ENCODE measurements at regions not wholly inside any gene's neighbourhood (a gene's known extent, or its start where the extent isn't known, plus 50 kb on each side); places are given as distances from the start of the nearest gene placed in this dataset.

DNA sequence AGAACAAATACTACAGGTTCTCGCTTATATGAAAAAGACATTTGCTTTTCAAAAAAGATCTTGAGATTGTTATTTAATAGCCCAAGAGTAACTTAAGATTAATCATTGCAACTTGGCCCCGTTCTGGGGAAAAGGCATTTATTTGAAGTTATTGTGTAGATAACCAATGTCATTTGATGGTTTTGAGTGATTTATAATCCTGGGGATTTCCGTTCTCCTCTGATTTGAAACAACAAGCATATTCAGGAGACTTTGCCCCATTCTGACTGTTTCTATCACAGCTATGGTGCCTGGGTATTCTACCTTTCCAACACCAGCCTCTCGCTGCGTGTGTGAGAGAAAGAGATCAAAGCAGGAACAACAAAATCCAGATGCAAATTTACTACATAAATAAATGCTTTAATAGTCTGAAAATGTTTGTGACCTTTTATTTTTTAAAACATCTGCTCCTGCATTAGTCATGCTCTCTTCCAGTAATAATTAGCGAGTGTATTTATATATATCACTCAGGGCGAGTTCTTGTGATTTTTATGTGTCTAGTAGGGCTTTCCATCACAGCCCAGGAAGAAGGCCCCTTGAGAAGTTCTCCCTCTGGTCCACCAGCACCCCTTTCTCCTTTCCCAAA lies 197.9 kb upstream of the FOXQ1 start:
- no peak for DNase-seq

DNA sequence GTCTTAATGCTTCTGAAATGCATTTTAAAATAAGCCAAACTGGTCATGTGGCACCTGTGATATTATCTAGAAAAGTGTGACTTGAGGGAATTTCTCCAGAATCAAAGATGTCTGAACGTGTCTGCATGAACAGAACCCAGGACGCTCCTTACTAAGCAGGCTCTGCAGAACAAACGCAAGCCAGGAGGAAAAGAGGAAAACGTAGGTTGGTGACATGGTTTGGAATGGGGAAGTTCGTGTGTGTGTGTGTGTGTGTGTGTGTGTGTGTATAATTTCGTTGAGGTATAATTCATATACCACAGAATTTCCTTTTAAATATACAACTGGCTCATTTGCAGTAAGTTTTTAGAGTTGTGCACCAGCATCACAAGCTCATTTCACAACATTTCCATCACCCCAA lies 200.5 kb upstream of the FOXQ1 start:
- no peak for DNase-seq

DNA sequence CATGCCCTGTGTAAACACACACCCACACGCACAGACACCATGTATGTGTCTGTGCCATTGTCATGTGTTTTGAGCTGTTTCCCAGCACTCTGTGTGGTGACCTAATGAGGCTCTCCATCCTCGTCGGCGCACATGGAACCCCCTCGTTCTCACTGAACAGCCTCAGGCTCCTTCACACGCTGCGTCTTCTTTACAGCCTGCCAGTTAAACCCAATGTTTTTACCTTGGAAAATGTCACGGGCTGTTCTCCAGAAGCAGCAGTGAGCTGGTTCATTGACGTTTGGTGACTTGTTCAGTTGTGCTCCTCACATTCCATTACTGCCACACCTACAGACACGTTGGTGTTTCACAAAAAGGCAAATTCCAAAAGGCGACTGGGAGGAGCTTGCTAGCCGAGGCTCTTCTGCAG lies 201.0 kb upstream of the FOXQ1 start:
- DNase-seq = no peak

DNA sequence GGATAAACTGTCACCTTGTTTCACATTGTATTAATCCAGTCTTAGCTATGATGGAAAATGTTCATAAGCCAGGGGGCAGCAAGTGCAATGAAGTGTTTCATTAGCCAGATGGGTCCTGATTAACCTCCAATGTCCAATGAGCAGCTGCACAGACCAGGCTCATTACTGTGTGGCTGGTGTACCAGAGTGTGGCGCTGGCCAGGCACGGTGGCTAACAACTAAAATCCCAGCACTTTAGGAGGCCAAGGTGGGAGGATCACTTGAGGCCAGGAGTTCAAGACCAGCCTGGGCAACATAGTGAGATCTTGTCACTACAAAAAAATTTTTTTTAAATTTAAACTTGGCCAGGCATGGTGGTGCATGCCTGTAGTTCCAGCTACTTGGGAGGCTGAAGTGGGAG lies 201.7 kb upstream of the FOXQ1 start:
- peak; percentile 74 for DNase-seq

DNA sequence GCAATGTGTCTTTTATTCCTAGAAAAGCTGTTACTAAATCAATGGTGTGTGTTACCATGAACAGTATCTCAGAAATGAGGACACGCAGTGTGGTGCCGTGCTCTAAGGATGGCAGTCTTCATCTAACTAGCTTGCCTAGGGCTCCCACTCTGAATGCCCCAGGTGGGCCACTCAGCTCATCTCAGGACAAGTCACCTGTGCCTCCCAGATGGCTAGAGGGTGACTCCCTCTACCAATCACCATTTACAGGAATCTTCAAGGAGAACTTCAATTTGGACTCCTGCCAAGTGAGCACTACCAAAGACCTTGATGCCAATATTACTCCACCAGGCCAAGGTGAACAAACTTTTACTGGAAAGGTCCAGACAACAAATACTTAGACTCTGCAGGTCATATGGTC lies 202.8 kb upstream of the FOXQ1 start:
- DNase-seq = no peak

DNA sequence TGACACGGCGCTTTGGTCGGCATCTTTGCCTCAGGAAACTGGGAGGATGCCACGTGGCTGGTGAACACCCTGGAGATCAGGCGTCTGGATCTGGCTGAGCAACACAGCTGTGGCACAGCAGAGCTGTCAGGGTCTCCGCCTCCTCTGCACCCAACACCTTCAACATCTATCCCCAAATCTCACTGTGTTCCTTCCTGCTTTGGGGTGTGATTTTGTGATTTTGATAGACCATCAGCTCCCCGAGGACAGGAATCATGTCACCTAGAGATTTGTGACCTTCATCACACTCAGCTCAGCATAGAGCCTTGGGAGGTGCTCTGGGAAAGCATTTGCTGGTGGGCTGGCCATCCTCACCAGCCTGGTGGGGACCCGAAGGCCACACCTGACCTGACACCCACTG lies 203.7 kb upstream of the FOXQ1 start:
- no peak for DNase-seq

DNA sequence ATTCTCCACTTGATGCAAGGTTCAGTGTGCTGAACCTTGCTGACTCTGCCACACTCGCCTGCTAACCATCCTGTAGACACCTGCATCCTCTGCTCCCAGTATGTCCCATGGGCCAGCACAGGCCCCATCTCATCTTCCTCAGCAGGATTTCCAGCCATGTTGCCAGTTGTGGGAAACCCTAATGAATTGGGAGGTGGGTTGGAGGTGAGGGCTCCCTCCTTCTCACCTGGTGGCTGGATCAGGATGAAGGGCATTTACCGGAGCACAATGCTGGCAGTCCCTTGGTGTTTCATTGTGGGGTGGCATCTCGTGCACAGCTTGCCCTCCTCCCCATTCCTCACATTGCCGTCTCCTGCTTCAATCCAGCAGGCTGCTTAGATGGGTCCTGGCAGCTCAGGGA lies 204.3 kb upstream of the FOXQ1 start:
- no peak for DNase-seq

DNA sequence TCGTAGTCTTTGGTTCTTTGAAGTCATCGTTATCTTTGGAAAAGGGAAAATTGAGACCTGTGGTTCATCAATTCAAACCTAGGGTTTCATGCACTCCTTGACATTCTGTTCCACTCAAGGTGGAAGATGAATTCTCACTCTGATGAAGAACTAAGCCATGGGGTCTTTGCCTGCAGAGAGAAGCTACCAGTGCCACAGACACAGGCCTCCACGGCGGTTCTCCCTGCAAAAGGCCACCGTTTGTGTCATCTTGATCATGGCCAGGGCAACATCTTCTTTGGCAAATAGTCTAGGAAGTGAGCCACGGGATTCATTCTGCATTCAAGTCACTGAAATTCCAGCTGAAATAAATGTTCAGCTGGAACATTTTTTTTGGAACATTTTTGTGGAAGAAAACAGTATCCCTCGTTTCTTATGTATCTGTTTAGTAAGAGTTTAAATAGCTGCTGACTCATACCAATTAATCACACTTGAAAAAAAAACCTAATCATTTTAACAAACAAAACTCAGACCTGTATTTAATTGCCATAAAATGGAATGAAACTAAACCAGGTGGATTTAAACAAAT lies 206.0 kb upstream of the FOXQ1 start:
- no peak for DNase-seq

DNA sequence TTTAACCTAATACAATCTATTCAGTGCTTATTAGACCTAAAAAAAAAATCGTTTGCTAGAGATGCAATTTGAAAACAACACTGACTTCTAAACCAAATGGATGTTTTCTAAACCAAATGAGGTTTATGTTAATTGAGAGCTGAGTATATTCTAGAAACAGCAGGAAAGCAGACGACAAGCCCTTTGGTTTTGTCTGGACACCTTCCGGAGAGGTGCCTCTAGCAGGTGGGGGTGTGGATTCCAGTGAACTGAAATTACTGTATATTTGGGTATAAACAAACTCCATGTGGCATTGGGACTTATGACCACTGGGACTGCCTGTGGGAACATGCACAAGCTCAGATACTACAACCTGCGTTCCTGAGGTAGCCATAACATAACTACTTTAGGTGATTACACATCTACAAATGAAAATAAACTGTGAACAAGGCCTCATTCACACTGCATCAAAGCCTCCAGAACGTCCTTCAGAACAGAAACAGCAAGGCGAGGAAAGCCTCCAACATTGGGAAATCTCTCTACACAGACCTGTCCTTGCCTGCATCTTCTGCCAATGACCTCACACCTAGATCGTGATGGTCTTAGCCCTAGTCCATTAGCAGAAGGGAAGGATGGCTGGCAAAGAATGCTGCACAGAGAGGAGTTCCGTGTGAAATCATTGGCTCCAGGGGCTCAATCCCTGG lies 206.8 kb upstream of the FOXQ1 start:
- DNase-seq = no peak

DNA sequence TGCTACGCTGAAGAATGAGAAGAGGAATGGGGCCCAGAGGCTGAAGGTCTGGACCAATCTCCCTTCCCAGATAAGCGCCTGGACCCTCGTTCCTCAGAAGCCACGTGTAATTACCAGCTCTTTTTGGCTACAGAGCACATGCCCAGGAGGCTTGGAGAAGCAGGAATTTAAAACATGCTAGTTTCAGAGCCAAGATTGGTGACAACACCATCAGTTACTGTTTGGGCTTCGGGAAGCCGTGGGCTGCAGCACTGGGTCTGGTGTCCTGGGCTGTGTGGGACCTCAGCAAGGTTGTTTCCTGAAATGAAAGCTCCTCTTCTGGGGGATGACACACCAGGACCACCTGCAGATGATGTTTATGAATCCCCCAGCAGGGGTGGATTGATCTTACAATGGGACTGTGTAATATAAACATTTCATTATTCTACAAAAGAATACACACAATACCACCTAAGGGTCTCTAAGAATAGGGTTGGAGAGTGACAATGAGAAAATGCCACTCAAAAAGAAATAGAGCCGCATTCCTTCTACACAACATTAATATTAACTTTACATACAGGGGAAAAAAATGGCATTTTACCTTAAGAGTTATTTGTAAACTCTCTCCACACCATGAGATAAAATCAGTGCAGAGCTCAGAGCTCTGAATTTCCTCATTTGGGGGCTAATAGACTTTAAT lies 207.8 kb upstream of the FOXQ1 start:
- DNase-seq = no peak

DNA sequence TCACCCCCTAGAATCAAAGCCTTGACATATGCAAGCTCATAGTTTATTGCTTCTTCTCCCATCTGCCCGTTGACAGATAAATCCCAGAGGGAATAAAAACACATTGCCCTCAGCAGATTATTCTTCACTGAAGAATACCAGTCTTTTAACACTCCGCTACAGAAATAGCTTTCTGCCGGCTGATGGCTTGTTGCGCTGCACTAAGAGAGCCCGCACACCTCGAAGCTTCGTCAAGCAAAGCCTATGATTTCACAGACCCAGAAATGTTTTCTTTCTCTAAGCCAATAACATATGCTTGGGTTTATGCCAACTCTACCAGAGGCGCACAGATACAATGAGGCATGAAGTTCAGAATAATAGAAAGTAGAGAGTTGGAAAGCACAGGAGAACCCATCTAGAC lies 208.9 kb upstream of the FOXQ1 start:
- peak; percentile 80 for DNase-seq

DNA sequence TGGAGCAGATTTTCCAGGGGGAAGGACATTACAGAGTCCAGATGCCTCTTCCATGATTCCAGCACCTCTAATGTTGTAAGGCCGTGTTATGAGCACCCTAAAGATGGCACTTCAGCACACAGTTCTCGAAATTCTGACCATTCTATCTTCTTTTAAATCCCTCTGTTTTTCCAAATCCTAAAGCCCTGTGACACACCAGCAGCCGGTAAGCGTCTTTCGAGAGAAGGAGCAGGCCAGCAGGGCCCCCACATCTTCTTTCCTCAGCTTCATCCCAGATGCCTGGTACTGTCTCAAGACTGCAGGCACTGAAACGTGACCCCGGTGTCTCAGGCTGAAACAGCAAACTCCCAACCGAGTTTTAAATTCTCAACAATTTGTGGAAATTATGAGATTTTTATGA lies 211.6 kb upstream of the FOXQ1 start:
- no peak for DNase-seq

DNA sequence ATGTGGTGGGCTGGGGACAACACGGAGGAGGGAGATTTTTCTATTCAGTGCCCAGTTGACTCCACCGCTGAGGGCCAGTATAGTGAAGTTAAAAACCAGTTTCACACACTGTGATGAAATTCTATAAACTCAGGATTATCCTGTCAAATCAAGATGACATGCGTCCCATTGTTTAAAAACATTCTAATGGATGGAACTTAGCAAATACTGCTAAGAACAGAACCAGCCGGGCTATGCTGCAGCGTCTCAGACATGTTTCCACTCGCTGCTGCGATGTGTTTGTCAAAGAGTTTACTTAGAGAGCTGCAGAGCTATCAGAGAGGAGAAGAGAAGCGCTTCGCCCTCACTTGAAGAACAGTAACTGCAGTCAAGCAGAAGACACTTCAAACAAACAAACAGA lies 212.6 kb upstream of the FOXQ1 start:
- DNase-seq = no peak

DNA sequence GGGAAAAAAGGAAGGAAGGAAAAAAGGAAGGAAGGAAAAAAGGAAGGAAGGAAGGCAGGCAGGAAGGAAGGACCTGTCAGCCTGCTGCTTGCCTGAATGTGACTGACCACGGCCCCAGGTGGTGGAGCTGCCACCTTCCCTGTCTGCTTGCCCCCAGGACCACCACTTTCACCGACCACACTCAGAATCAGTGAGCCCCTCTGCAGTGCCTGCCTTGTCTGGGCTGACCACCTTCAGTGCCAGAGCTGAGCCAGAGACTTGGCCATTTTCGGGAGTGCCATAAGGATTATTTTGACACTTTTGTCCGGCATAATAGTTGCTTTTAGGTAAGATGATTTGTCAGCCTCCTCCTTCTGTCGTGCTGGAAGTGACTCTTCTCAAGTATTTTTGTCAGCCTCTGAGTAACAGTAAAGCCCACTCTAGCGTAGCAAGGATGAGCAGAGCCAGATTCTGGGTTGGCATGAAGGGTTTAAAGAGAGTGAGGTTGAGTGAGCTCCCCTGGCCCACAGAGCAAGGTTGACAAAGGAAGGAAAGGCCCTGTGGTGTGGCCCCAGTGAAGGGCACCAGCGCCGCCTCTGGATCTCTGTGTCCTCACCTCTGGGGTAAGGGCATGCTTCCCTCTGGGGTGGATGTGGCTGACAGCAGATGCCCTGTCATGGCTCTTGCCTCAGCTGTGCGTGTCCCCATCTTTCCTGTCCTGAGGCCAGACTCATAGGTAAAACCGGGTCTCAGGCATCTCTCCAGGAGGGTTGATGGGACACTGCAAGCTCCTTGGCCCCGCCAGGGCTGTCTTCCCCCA lies 214.7 kb upstream of the FOXQ1 start:
- DNase-seq = no peak

DNA sequence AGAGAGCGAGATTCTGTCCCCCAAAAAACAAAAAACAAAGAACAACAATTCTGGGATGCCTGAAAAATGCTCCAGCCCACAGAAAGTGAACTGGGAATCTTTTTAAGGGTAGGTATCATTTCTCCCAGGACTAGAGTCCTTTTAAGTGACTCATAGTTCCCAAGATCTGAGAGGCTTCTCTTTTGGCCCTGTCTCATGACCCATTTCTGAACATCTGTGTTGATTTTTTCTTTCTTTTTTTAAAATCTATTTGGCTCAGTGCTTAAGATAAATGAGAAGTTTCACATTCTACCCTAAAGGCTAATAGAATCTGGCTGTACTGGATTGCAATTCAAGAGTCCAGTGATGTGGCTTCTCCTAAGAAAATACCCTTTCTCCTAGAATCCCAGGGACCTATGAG lies 217.6 kb upstream of the FOXQ1 start:
- DNase-seq = no peak

DNA sequence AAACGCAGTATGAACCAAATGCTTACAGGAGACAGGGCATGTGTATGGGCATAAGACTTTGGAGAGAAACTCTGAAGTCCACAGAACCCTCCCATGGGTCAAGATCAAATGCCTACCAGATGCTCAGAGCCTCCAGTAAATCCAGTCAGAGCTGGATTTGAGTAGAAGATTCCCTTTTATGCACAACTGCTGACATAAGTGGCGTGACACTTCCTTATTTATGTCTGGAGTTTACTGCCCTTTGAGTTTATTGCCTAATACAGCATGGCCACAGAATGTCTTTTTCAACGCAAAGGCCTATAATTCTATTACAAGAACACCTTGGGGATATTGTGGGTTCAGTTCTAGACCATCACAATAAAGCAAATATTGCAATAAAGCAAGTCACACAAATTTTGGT lies 220.0 kb upstream of the FOXQ1 start:
- DNase-seq = peak; percentile 15

DNA sequence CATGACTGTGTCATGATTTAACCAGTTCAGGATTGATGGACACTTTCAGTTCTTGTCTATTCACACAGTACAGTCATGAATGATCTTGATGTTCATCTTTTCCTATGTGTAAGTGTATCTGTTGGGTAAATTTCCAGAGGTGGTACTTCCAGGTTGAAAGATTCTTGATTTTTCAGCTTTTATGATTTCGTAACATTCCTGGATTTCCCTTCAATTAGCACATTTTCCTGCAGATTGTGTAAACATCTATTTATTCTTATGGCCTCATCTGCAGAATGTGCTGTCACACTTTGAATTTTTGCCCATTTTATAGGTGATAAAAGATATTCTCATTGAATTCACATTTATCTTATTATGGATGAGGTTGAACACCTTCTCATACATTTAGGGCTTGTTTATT lies 222.0 kb upstream of the FOXQ1 start:
- no peak for DNase-seq

DNA sequence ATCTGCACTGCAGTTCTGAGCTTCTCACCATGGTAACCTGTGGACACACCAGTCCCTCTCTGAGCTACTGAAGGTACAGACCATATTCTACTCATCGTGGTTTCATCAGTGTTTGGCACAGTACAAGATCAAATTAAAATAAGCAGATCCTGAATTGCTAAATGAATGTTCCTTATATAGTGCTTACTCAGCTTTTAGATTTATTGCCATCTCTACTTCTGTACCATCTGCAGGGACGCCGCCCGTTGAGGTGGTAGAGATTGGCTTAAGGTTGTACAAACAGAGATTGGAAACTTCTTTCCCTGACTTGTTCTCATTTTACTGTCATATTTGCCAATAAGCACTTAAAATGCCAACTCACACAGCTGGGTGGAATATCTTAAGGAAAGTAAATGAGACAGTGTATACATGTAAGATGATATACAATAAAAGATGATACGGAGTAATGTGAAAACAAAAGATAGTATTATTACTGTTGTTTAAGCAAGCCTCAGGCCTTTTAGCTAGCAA lies 223.4 kb upstream of the FOXQ1 start:
- DNase-seq = no peak

DNA sequence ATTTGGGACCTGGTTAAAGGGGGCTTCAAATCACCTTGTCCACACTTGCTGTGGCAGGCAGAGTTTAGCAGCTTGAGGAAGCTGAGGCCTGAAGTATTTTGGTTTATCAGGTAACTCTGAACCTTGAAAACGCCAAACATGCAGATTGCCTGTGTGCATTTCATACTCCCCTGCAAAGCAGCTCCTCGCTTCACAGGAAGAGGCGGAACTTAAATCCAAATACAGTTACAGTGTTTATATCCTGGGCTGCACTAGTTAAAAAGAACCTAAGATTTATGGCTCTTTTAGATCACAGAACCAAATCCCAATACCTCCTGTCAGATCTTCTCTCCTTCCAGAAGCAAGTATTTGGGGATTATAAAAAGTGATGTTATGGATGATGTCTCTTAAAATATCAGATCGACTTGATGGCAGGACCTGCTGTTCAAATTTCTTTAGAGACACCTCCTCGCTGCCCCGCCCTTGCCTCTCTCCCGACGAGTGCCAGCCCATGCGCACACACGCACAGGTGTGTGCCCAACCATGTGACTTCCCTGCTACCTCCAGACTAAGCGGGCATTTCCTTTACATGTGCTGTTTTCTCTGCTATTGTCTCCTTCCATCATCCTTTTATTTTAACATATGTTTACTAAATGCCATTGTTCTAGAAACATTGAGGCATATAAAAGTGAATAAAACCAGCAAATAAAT lies 224.6 kb upstream of the FOXQ1 start:
- DNase-seq = no peak

DNA sequence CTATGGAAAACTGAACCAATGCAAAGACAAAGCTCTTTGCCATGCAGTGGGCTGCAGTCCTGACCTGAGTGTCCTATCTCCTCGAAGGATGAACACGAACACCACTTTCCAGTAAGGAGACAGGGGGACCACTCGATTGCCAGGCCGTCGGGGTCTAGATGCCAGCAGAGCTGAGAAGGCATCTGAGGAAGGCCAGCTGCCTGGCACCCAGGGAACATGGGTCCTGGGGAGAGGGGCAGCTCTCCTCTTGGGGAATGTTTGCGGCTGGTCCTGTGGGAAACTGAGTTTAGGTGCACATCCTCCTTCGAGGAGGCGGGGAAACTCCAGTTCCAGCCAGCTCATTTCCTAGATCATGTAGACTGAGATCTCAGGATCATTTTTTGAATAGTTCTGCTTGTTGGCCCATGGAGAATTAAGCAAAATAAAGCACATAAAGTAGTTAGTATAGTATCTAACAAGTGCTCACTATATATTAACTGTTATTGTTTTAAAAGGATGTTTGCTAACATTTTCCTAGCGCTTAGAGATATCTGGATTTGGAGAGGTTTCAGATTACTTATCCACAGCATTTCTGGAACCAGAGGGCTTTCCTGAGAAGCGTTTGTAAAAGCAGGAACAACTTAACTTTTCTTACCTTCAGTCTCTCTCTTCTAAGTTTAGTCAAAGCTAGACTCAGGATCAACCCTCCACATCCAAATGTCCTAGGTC lies 225.3 kb upstream of the FOXQ1 start:
- DNase-seq = no peak

DNA sequence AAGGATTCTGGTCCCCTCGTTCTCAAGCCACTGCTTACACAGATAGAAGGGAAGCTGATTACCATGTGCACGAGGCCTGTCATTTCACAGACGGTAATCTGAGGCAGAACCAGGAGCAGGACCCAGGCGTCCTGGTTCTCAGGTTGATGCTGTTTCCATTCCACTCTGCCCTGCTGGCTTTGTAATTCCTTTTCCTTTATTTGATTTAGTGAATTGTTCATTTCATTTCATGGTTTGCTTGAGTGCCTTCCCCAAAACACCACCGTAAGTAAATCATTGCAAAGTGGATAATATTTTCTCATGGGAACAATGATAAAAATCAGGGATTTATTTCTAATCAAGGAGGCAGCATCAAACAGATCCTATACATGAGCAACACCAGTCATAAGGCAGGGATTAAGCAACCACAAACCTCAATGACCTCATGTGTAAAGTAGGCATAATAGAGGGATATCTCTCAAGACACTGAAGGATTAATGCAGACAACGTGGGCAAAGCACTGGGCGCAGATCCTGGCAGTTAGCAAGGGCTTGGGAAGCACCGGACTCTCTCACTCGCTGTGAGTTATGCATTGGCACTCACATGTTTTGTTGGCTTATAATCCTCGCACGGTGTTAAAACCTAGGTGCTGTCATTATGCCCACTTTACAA lies 229.5 kb upstream of the FOXQ1 start:
- DNase-seq = peak; percentile 46

All from NCI-H82 (cell line).